CD14-positive monocyte (primary cell): ENCODE measurements at regions not wholly inside any gene's neighbourhood (a gene's known extent, or its start where the extent isn't known, plus 50 kb on each side); places are given as distances from the start of the nearest gene placed in this dataset.

ENCODE experiments used
- DNase-seq, 3 donors: peaks; one replicate each; pipeline ENCODE4 v3.0.0-alpha.2; 2011 to 2022
- H2AFZ ChIP-seq: 2 replicates; pipeline ENCODE4 v1.6.0; 2012; ENCODE audit warnings: mild to moderate bottlenecking, low read depth, low read length, inconsistent platforms; ENCODE audit not compliant: insufficient read depth, poor library complexity, severe bottlenecking
- H3K27ac ChIP-seq, 2 donors: 1 replicate in 1 of 2; 2 replicates in 1 of 2; pipeline ENCODE4 v1.5.1; 2012 to 2013; ENCODE audit warnings: low read length in 2 of 2, control low read depth in 1 of 2, inconsistent platforms in 1 of 2, low read depth in 1 of 2, mild to moderate bottlenecking in 1 of 2
- H3K27me3 ChIP-seq, 2 donors: one replicate each; pipeline versions ENCODE4 v1.6.0 to v1.6.1; 2011 to 2013; ENCODE audit warnings: low read length in 2 of 2; ENCODE audit not compliant: control insufficient read depth in 2 of 2, insufficient read depth in 2 of 2
- H3K36me3 ChIP-seq, 2 donors: replicated peaks in 1 of 2; 1 replicate in 1 of 2; 2 replicates in 1 of 2; pipeline versions ENCODE4 v1.5.1 to v1.6.1; 2012 to 2013; ENCODE audit warnings: low read length in 2 of 2, control low read depth in 1 of 2, inconsistent platforms in 1 of 2, mild to moderate bottlenecking in 1 of 2; ENCODE audit not compliant: insufficient read depth in 2 of 2, control insufficient read depth in 1 of 2
- H3K4me1 ChIP-seq, 2 donors: 1 replicate in 1 of 2; 2 replicates in 1 of 2; pipeline versions ENCODE4 v1.5.1 to v1.6.1; 2012 to 2013; ENCODE audit warnings: low read length in 2 of 2, control low read depth in 1 of 2, inconsistent platforms in 1 of 2, mild to moderate bottlenecking in 1 of 2, moderate library complexity in 1 of 2; ENCODE audit not compliant: insufficient read depth in 2 of 2, control insufficient read depth in 1 of 2
- H3K4me2 ChIP-seq: replicated peaks from 2 replicates; pipeline ENCODE3; 2012; ENCODE audit warnings: low read length, moderate library complexity, mild to moderate bottlenecking; ENCODE audit not compliant: poor library complexity, severe bottlenecking; ENCODE audit errors: extremely low read depth
- H3K4me3 ChIP-seq, 3 experiments: fragments of 200-600 bp in 1 of 3; sonication (generic) in 1 of 3; replicated peaks in 1 of 3; 1 replicate in 2 of 3; 2 replicates in 1 of 3; pipeline ENCODE4 v1.5.1; 2011 to 2013; ENCODE audit warnings: low read length in 3 of 3, mild to moderate bottlenecking in 3 of 3, control low read depth in 2 of 3, low read depth in 2 of 3, inconsistent platforms in 1 of 3, moderate library complexity in 1 of 3
- H3K79me2 ChIP-seq: 2 replicates; pipeline ENCODE4 v1.6.0; 2012; ENCODE audit warnings: mild to moderate bottlenecking, control low read depth, inconsistent platforms, low read length, moderate library complexity; ENCODE audit not compliant: insufficient read depth
- H3K9ac ChIP-seq: 2 replicates; pipeline ENCODE4 v1.6.0; 2017; ENCODE audit warnings: low read length, mild to moderate bottlenecking; ENCODE audit not compliant: insufficient read depth, poor library complexity, severe bottlenecking
- H3K9me3 ChIP-seq, 2 donors: replicated peaks in 1 of 2; 1 replicate in 1 of 2; 2 replicates in 1 of 2; pipeline versions ENCODE4 v1.5.1 to v1.6.1; 2012 to 2013; ENCODE audit warnings: low read length in 2 of 2, control low read depth in 1 of 2; ENCODE audit not compliant: control insufficient read depth in 1 of 2, insufficient read depth in 1 of 2
- H4K20me1 ChIP-seq: 2 replicates; pipeline ENCODE4 v1.6.0; 2012; ENCODE audit warnings: mild to moderate bottlenecking, low read length, control low read depth, moderate library complexity; ENCODE audit not compliant: insufficient read depth
- H3K27ac Mint-ChIP-seq, 7 donors: one replicate each; pipeline ENCODE4 v1.8.0; 2020; ENCODE audit warnings: mild to moderate bottlenecking in 7 of 7, mixed read lengths in 7 of 7, moderate library complexity in 6 of 7, inconsistent platforms in 2 of 7
- H3K27me3 Mint-ChIP-seq, 3 donors: one replicate each; pipeline ENCODE4 v1.8.0; 2021 to 2022; ENCODE audit warnings: low read depth in 3 of 3, mild to moderate bottlenecking in 3 of 3, mixed read lengths in 3 of 3, moderate library complexity in 3 of 3, inconsistent platforms in 1 of 3
- H3K36me3 Mint-ChIP-seq, 2 donors: one replicate each; pipeline ENCODE4 v1.8.0; 2020; ENCODE audit warnings: mixed read lengths in 2 of 2, inconsistent platforms in 1 of 2, mild to moderate bottlenecking in 1 of 2
- H3K4me1 Mint-ChIP-seq: one replicate; pipeline ENCODE4 v1.8.0; 2020; ENCODE audit warnings: mild to moderate bottlenecking, mixed read lengths
- H3K4me3 Mint-ChIP-seq, 2 donors: one replicate each; pipeline ENCODE4 v1.8.0; 2020; ENCODE audit warnings: mild to moderate bottlenecking in 2 of 2, mixed read lengths in 2 of 2, moderate library complexity in 1 of 2
- H3K9me3 Mint-ChIP-seq, 7 donors: one replicate each; pipeline ENCODE4 v1.8.0; 2020 to 2022; ENCODE audit warnings: mixed read lengths in 7 of 7, mild to moderate bottlenecking in 6 of 7, moderate library complexity in 6 of 7, inconsistent platforms in 2 of 7
- WGBS: methylation state at CpG from one replicate; pipeline ENCODE4 v1.1.5; 2013; ENCODE audit warnings: missing lambda C conversion rate; ENCODE audit not compliant: insufficient coverage; 5-methylcytosine and 5-hydroxymethylcytosine counted together
- intact Hi-C, 2 donors: fragments of 100-400 bp; cut with micrococcal nuclease; formaldehyde crosslinking; loops; one replicate each; pipeline versions ENCODE4 v1.15.0 to v1.15.1; 2023
- TF ChIP-seq, protein P1 (sequence below): fragments of 200-600 bp; IDR thresholded peaks from one replicate; pipeline ENCODE4 v1.8.0; 2022; ENCODE audit warnings: antibody characterized with exemption, mild to moderate bottlenecking

GRCh38 chr12:89832336-89832735 is 123.7 kb upstream of the ATP2B1 start:
- no peaks in the 10 kb centered on the region for H3K36me3 ChIP-seq
- H3K4me3 Mint-ChIP-seq: no peak overlapping the region
- H2AFZ ChIP-seq: no peak overlapping the region
- no peaks in the 10 kb centered on the region for H3K79me2 ChIP-seq
- H3K36me3 Mint-ChIP-seq: no peaks in the 10 kb centered on the region
- TF ChIP-seq, protein P1, sequence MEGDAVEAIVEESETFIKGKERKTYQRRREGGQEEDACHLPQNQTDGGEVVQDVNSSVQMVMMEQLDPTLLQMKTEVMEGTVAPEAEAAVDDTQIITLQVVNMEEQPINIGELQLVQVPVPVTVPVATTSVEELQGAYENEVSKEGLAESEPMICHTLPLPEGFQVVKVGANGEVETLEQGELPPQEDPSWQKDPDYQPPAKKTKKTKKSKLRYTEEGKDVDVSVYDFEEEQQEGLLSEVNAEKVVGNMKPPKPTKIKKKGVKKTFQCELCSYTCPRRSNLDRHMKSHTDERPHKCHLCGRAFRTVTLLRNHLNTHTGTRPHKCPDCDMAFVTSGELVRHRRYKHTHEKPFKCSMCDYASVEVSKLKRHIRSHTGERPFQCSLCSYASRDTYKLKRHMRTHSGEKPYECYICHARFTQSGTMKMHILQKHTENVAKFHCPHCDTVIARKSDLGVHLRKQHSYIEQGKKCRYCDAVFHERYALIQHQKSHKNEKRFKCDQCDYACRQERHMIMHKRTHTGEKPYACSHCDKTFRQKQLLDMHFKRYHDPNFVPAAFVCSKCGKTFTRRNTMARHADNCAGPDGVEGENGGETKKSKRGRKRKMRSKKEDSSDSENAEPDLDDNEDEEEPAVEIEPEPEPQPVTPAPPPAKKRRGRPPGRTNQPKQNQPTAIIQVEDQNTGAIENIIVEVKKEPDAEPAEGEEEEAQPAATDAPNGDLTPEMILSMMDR: no peak
- no peak overlapping the region for H3K9ac ChIP-seq
- peaks cover 0 to 2% (median 0%) of the 10 kb centered on the region in 7 donors for H3K9me3 Mint-ChIP-seq
- peaks cover 0 to 2% of the 10 kb centered on the region in 2 donors for H3K4me1 ChIP-seq
- no CpG with 5 or more reads among the region's 2 CpGs for WGBS
- DNase-seq: no peak
- H3K4me3 ChIP-seq: no peak overlapping the region
- peaks cover 0 to 2% (median 0%) of the 10 kb centered on the region in 3 donors for H3K27me3 Mint-ChIP-seq
- intact Hi-C loops: no loop called here
- no peak overlapping the region for H3K27ac Mint-ChIP-seq
- no peaks in the 10 kb centered on the region for H4K20me1 ChIP-seq
- H3K9me3 ChIP-seq: no peaks in the 10 kb centered on the region
- no peak overlapping the region for H3K27ac ChIP-seq
- peaks cover 5% of the 10 kb centered on the region for H3K4me1 Mint-ChIP-seq
- H3K4me2 ChIP-seq: no peak overlapping the region
- no peaks in the 10 kb centered on the region for H3K27me3 ChIP-seq

DNA sequence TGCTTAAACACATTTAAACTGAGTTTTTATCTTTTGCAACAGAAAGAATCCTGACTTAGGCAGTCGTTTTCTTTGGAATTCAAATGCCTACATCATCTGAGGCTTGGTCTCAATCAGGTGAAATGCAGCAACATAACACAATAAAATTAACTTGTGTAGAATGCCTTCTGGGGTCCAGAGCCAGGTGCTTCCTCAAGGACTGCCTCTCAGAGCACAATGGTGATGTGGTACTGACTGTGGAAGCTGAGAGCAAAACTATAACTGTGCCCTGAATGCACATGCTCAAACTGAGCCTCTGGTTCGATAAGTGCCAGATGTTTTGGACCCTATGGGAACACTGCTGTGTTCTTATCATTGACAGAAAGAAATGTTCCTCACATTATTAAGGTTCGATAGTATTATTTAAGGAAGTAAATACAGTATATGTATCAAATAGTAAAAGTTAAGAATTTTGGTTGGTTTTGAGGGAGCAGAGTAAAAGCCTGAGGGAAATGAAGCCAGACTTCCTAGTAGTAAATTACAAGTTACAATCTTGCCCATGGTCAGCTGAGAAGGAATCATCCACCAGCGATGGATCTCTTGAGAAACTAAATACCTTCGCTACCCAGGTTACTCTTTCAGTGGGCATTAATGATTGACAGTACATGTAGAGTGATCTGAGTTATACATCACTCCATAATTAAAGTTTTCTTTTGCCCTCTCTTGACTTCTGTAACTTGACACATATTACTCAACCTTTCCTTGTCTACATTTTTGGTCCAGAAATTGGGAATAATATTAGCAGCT is 122.9 kb upstream of the ATP2B1 start:
- H3K4me3 Mint-ChIP-seq: no peak overlapping the region
- H3K36me3 Mint-ChIP-seq: no peaks in the 10 kb centered on the region
- Histone ChIP-seq H2AFZ (no peak overlapping the region), H3K36me3 (no peaks in the 10 kb centered on the region), H3K4me1 (peaks cover 0 to 2% of the 10 kb centered on the region in 2 donors), H3K9ac (no peak overlapping the region), H3K4me2 (no peak overlapping the region), H3K9me3 (no peaks in the 10 kb centered on the region), H3K79me2 (no peaks in the 10 kb centered on the region), H3K27ac (no peak overlapping the region), H4K20me1 (no peaks in the 10 kb centered on the region), H3K27me3 (no peaks in the 10 kb centered on the region), H3K4me3 (no peak overlapping the region)
- TF ChIP-seq, protein P1: no peak
- peaks cover 5% of the 10 kb centered on the region for H3K4me1 Mint-ChIP-seq
- no peak for DNase-seq
- intact Hi-C loops: no loop called here
- H3K9me3 Mint-ChIP-seq: peaks cover 0 to 2% (median 0%) of the 10 kb centered on the region in 7 donors
- H3K27ac Mint-ChIP-seq: no peak overlapping the region
- peaks cover 0 to 2% (median 0%) of the 10 kb centered on the region in 3 donors for H3K27me3 Mint-ChIP-seq
- WGBS: 50% methylated on average over 1 of the region's 5 CpGs
